ENCODE measurements at regions not wholly inside any gene's neighbourhood (a gene's known extent, or its start where the extent isn't known, plus 50 kb on each side); places are given as distances from the start of the nearest gene placed in this dataset.

- no peak for TF ChIP-seq HOXA7 (CRISPR knock-in tag; IDR thresholded peaks at IDR 0.05)
- no peak for TF ChIP-seq EHMT2 (IDR thresholded peaks at IDR 0.05; ENCODE audit: low read depth)
- no peak for TF ChIP-seq MAZ (IDR thresholded peaks at IDR 0.05; ENCODE audit: borderline replicate concordance, low read depth, low read length)
- no peak for TF ChIP-seq ZSCAN20 (CRISPR knock-in tag; IDR thresholded peaks at IDR 0.05)
- TF ChIP-seq HMGXB4 (CRISPR knock-in tag; IDR thresholded peaks at IDR 0.05; ENCODE audit: borderline replicate concordance), result no peak
Observed at GRCh38 chr14:84760489-84761126, 769.3 kb upstream of the FLRT2 start (continued).

GRCh38 chr14:84767434-84767833 lies 762.5 kb upstream of the FLRT2 start:
- CTCF ChIA-PET, result interaction anchor here (1.2 kb wide), 1 partner anchor 26 kb away, joined by 5 read pairs; no protein-coding TSS in a partner anchor
- H3K4me1 ChIP-seq, result no peaks in the 10 kb centered on the region
- H3K27ac ChIP-seq, result no peak overlapping the region
- no peak overlapping the region for H3K4me3 ChIP-seq
- H3K4me2 ChIP-seq, result no peak overlapping the region
- POLR2A ChIA-PET, result no interaction called here
- no peak for ATAC-seq
- no peaks in the 10 kb centered on the region; the same call in 2 of the 3 replicates for H3K9me3 ChIP-seq
- TF ChIP-seq HES2 (IDR thresholded peaks at IDR 0.05) (no peak), JUN (IDR thresholded peaks at IDR 0.05) (no peak), ZSCAN20 (CRISPR knock-in tag; IDR thresholded peaks at IDR 0.05) (no peak), KDM1A (IDR thresholded peaks at IDR 0.05; ENCODE audit: low read depth) (no peak), FOSL2 (IDR thresholded peaks at IDR 0.05) (no peak), FOSL2 (CRISPR knock-in tag; IDR thresholded peaks at IDR 0.05) (no peak), BHLHE40 (IDR thresholded peaks at IDR 0.05; ENCODE audit: low read depth, low read length) (no peak), PHF8 (IDR thresholded peaks at IDR 0.05; ENCODE audit: borderline replicate concordance, low read depth) (no peak)
- DNase-seq (ENCODE audit: low read depth in 1 of 2, low spot score in 1 of 2), result no peak
- WGBS (ENCODE audit: missing lambda C conversion rate), result 28% methylated on average over 5 of the region's 5 CpGs
- FAIRE-seq, result no peak

GRCh38 chr14:84770030-84770429 lies 759.9 kb upstream of the FLRT2 start:
- POLR2A ChIA-PET, result no interaction called here

GRCh38 chr14:84777356-84777755 lies 752.6 kb upstream of the FLRT2 start:
- ChIA-PET POLR2A (no interaction called here), CTCF (no interaction called here)
- no peaks in the 10 kb centered on the region for H3K4me1 ChIP-seq
- no peaks in the 10 kb centered on the region for H3K9me3 ChIP-seq
- 2% methylated on average over 2 of the region's 2 CpGs for WGBS (ENCODE audit: missing lambda C conversion rate)
- H3K27ac ChIP-seq, result no peak overlapping the region
- no peak overlapping the region for H3K4me3 ChIP-seq
- ATAC-seq (no peak), FAIRE-seq (no peak), DNase-seq (ENCODE audit: low read depth in 1 of 2, low spot score in 1 of 2) (no peak)
- no peak overlapping the region for H3K4me2 ChIP-seq
- TF ChIP-seq USF2 (IDR thresholded peaks at IDR 0.05) (no peak), POLR2AphosphoS2 (conservative IDR thresholded peaks at IDR 0.05; ENCODE audit: low read length) (no peak), TFCP2L1 (CRISPR knock-in tag; IDR thresholded peaks at IDR 0.05) (no peak), E2F6 (IDR thresholded peaks at IDR 0.05; ENCODE audit: borderline replicate concordance, low read depth) (no peak), RAD21 (conservative IDR thresholded peaks at IDR 0.05 in 1 of 2, IDR thresholded peaks at IDR 0.05 in 1 of 2) (no peak), BHLHE40 (IDR thresholded peaks at IDR 0.05; ENCODE audit: low read depth, low read length) (no peak), HOXB5 (CRISPR knock-in tag; IDR thresholded peaks at IDR 0.05) (no peak), CBX2 (IDR thresholded peaks at IDR 0.05; ENCODE audit: borderline replicate concordance, low read depth) (no peak), MAZ (IDR thresholded peaks at IDR 0.05; ENCODE audit: borderline replicate concordance, low read depth, low read length) (no peak), HOXB13 (CRISPR knock-in tag; IDR thresholded peaks at IDR 0.05; ENCODE audit: low read depth) (no peak), NFE2L2 (conservative IDR thresholded peaks at IDR 0.05; ENCODE audit: low read length) (no peak), REST (IDR thresholded peaks at IDR 0.05) (no peak), GATA3 (IDR thresholded peaks at IDR 0.05; ENCODE audit: borderline replicate concordance) (no peak), NR3C1 (IDR thresholded peaks at IDR 0.05) (no peak), PHF8 (IDR thresholded peaks at IDR 0.05; ENCODE audit: borderline replicate concordance, low read depth) (no peak)

More at GRCh38 chr14:84770030-84770429, 759.9 kb upstream of the FLRT2 start:
- H3K4me1 ChIP-seq, result no peaks in the 10 kb centered on the region
- no peak overlapping the region for H3K27ac ChIP-seq
- no peak overlapping the region for H3K4me2 ChIP-seq
- WGBS (ENCODE audit: missing lambda C conversion rate), result 2% methylated on average over 1 of the region's 1 CpG
- FAIRE-seq (no peak), DNase-seq (ENCODE audit: low read depth in 1 of 2, low spot score in 1 of 2) (no peak), ATAC-seq (no peak)
- CTCF ChIA-PET, result no interaction called here
- no peaks in the 10 kb centered on the region; the same call in 2 of the 3 replicates for H3K9me3 ChIP-seq
- no peak overlapping the region for H3K4me3 ChIP-seq
- TF ChIP-seq TP53 (CRISPR knock-in tag; IDR thresholded peaks at IDR 0.05) (no peak), CHD2 (IDR thresholded peaks at IDR 0.05; ENCODE audit: low read length, partially characterized antibody) (no peak)
